ENCODE measurements at regions not wholly inside any gene's neighbourhood (a gene's known extent, or its start where the extent isn't known, plus 50 kb on each side); places are given as distances from the start of the nearest gene placed in this dataset.
A peak's percentile ranks its signal among the peaks of the same experiment; 100 is the strongest.

DNA sequence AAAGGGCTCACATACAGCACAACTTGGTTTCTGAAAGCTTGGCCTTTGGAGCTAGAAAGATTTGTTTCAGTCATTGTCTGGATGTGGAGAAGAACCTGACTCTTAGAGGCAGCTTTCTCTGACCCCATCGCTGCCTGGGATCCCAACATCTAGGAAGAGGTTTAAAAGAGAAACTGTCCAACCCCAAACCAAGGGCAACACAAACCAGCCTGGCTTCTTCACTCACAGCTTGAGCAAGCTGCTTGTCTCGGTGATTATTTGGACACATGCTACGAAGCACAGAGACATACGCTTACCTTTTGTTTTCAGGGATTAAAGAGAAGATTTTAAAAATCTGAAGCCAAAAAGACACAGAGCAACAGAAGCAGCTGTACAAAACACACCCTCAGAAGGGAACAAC lies 109.8 kb downstream of the ETS2 start:
- H3K36me3 ChIP-seq = no peaks in the 10 kb centered on the region
- TF ChIP-seq CTCF (IDR thresholded peaks at IDR 0.05) = no peak
- no peak overlapping the region for H3K27ac ChIP-seq
- no peaks in the 10 kb centered on the region for H3K9me3 ChIP-seq
- H3K27me3 ChIP-seq = no peaks in the 10 kb centered on the region
- no peak for DNase-seq
- no peak for ATAC-seq
- peaks cover 11 to 26% of the 10 kb centered on the region in 2 donors for H3K4me1 ChIP-seq
- intact Hi-C loops (cut with DNase I) = no loop called here
- no peak overlapping the region for H3K4me3 ChIP-seq

GRCh38 chr21:38914528-38915293 lies 109.0 kb downstream of the ETS2 start:
- no peak for DNase-seq
- intact Hi-C loops (cut with DNase I) = no loop called here
- H3K4me3 ChIP-seq = no peak overlapping the region
- H3K27ac ChIP-seq = no peak overlapping the region
- no peak for ATAC-seq
- H3K36me3 ChIP-seq = no peaks in the 10 kb centered on the region
- no peak for TF ChIP-seq CTCF (IDR thresholded peaks at IDR 0.05)
- no peaks in the 10 kb centered on the region for H3K27me3 ChIP-seq
- no peaks in the 10 kb centered on the region for H3K9me3 ChIP-seq
- peaks cover 14 to 32% of the 10 kb centered on the region in 2 donors for H3K4me1 ChIP-seq

DNA sequence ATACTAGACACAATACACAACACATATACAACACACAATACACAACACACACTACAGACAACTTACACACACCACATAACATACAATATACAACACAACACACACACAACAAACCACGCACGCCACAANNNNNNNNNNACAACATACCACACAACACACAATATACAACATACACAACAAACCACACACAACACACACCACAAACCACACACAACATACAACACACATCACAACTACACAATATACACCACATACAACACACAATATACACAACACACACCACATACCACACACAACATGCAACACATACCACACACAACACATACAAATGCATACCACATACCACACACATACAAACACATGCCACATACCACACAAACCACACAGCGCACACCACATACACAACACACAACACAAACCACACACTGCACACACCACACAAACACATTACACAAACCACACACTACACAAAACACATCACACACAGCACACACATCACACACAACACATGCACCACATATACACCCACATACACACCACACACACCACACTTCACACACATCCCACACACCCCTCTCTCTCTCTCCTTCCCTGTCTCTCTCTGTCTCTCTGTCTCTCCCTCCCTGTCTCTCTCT lies 108.3 kb downstream of the ETS2 start:
- H3K27ac ChIP-seq = peak overlapping the region; percentile 70 to 80
- no peaks in the 10 kb centered on the region for H3K27me3 ChIP-seq
- TF ChIP-seq CTCF (IDR thresholded peaks at IDR 0.05) = no peak
- H3K9me3 ChIP-seq = no peaks in the 10 kb centered on the region
- ATAC-seq (no peak), DNase-seq (no peak)
- intact Hi-C loops (cut with DNase I) = no loop called here
- H3K4me3 ChIP-seq = no peak overlapping the region
- peaks cover 14 to 32% of the 10 kb centered on the region in 2 donors for H3K4me1 ChIP-seq
- H3K36me3 ChIP-seq = no peaks in the 10 kb centered on the region

DNA sequence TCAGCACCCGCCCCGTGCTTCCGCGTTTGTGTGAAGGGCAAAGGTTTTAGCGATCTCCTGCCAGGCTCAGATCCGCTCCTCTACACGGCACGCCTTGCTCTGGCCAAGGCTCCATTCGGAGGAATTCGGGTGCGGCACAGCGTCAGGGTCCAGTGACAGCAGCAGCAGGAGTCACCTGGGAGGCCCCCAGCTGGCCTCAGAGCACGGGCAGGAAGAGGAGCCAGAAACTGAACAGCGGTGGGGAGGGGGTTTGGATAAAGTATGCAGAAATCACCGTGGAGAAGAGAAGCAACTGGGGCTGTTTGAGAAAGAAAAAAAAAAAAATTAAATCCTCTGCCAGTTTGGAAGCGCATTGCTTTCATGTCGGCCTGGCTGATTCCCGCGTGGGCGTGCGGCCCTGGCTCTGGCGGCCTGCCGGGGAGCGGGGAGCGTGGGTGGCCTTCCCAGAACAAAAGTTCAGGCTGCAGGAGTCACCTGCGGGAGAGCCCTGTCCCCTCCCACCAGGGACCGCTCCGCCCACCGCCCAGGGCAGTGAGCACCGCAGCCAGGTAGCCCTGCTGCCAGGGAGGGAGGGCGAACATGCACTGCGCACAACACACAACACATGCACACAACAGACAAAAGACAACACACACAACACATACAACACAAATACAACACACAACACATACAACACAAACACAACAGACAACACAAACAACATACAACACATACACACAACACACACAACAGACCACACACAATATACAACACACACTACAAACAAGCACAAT lies 107.6 kb downstream of the ETS2 start:
- no peaks in the 10 kb centered on the region for H3K36me3 ChIP-seq
- no peaks in the 10 kb centered on the region for H3K27me3 ChIP-seq
- no peaks in the 10 kb centered on the region for H3K9me3 ChIP-seq
- intact Hi-C loops (cut with DNase I) = no loop called here
- peaks cover 14 to 36% of the 10 kb centered on the region in 2 donors for H3K4me1 ChIP-seq
- H3K27ac ChIP-seq = peak overlapping the region; percentile 70 to 80
- TF ChIP-seq CTCF (IDR thresholded peaks at IDR 0.05) = no peak
- ATAC-seq (peak; percentile 94), DNase-seq (peak in 3 of 4 donors; percentile 82 to 92 (median 83))
- no peak overlapping the region for H3K4me3 ChIP-seq

DNA sequence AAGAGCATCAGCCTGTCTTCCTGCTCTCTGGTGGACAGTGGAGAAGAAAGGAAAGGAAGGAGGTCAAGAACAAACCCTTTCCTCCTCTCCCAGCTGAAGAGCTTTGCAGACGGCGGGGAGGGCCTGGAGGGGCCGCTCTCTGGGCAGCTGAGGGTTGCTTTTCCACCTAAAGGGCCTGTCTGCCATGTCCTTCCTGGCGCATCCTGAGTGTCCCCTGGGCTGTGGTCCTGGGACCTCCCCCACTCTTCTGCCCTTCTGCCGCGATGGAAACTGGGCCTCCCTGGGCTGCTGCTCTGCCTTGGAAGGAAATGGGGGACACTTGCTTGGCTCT lies 107.0 kb downstream of the ETS2 start:
- Histone ChIP-seq H3K36me3 (no peaks in the 10 kb centered on the region), H3K4me1 (peaks cover 16 to 37% of the 10 kb centered on the region in 2 donors), H3K9me3 (no peaks in the 10 kb centered on the region), H3K27ac (peak overlapping the region; percentile 70 to 80), H3K4me3 (no peak overlapping the region), H3K27me3 (no peaks in the 10 kb centered on the region)
- ATAC-seq = no peak
- no peak for TF ChIP-seq CTCF (IDR thresholded peaks at IDR 0.05)
- no peak for DNase-seq
- intact Hi-C loops (cut with DNase I) = no loop called here

Data from left lung (tissue), 4 donors.